ENCODE measurements at regions not wholly inside any gene's neighbourhood (a gene's known extent, or its start where the extent isn't known, plus 50 kb on each side); places are given as distances from the start of the nearest gene placed in this dataset.

DNA sequence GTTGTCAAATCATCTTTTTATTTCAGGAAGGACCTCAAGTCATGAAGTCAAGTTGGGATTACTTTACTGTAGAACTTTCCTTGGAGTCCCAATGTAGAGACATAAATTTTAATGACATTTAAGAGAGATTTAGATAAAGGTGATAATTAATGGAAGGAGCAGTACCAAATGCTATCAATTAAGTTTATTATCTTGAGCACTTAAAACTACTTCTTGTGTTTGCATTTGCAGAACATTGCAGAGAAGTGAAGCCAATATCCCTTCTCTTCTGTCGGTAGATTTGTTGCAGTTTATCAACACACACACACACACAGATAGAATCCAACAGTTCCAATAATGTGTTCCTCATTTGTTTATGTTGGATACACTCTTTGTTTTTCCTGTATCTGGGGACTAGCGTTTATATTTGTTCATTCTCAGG is 570.7 kb downstream of the EPHA4 start (continued):
- TF ChIP-seq, protein P1, sequence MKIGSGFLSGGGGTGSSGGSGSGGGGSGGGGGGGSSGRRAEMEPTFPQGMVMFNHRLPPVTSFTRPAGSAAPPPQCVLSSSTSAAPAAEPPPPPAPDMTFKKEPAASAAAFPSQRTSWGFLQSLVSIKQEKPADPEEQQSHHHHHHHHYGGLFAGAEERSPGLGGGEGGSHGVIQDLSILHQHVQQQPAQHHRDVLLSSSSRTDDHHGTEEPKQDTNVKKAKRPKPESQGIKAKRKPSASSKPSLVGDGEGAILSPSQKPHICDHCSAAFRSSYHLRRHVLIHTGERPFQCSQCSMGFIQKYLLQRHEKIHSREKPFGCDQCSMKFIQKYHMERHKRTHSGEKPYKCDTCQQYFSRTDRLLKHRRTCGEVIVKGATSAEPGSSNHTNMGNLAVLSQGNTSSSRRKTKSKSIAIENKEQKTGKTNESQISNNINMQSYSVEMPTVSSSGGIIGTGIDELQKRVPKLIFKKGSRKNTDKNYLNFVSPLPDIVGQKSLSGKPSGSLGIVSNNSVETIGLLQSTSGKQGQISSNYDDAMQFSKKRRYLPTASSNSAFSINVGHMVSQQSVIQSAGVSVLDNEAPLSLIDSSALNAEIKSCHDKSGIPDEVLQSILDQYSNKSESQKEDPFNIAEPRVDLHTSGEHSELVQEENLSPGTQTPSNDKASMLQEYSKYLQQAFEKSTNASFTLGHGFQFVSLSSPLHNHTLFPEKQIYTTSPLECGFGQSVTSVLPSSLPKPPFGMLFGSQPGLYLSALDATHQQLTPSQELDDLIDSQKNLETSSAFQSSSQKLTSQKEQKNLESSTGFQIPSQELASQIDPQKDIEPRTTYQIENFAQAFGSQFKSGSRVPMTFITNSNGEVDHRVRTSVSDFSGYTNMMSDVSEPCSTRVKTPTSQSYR (CRISPR knock-in tag; IDR thresholded peaks at IDR 0.05) = no peak
- TF ChIP-seq ZNF263 (CRISPR knock-in tag; IDR thresholded peaks at IDR 0.05; ENCODE audit: low read depth) = no peak
- TF ChIP-seq, protein P2, sequence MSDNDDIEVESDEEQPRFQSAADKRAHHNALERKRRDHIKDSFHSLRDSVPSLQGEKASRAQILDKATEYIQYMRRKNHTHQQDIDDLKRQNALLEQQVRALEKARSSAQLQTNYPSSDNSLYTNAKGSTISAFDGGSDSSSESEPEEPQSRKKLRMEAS (CRISPR knock-in tag; IDR thresholded peaks at IDR 0.05) = no peak
- TF ChIP-seq ZNF416 (CRISPR knock-in tag; IDR thresholded peaks at IDR 0.05) = no peak
- TF ChIP-seq RELA (CRISPR knock-in tag; IDR thresholded peaks at IDR 0.05; ENCODE audit: borderline replicate concordance) = no peak
- TF ChIP-seq, protein P3, sequence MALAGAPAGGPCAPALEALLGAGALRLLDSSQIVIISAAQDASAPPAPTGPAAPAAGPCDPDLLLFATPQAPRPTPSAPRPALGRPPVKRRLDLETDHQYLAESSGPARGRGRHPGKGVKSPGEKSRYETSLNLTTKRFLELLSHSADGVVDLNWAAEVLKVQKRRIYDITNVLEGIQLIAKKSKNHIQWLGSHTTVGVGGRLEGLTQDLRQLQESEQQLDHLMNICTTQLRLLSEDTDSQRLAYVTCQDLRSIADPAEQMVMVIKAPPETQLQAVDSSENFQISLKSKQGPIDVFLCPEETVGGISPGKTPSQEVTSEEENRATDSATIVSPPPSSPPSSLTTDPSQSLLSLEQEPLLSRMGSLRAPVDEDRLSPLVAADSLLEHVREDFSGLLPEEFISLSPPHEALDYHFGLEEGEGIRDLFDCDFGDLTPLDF (CRISPR knock-in tag; IDR thresholded peaks at IDR 0.05) = no peak
- TF ChIP-seq CREB1 (CRISPR knock-in tag; IDR thresholded peaks at IDR 0.05) = no peak
- no peak for TF ChIP-seq NR2C2 (CRISPR knock-in tag; IDR thresholded peaks at IDR 0.05)
- TF ChIP-seq, protein P4, sequence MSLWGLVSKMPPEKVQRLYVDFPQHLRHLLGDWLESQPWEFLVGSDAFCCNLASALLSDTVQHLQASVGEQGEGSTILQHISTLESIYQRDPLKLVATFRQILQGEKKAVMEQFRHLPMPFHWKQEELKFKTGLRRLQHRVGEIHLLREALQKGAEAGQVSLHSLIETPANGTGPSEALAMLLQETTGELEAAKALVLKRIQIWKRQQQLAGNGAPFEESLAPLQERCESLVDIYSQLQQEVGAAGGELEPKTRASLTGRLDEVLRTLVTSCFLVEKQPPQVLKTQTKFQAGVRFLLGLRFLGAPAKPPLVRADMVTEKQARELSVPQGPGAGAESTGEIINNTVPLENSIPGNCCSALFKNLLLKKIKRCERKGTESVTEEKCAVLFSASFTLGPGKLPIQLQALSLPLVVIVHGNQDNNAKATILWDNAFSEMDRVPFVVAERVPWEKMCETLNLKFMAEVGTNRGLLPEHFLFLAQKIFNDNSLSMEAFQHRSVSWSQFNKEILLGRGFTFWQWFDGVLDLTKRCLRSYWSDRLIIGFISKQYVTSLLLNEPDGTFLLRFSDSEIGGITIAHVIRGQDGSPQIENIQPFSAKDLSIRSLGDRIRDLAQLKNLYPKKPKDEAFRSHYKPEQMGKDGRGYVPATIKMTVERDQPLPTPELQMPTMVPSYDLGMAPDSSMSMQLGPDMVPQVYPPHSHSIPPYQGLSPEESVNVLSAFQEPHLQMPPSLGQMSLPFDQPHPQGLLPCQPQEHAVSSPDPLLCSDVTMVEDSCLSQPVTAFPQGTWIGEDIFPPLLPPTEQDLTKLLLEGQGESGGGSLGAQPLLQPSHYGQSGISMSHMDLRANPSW (CRISPR knock-in tag; conservative IDR thresholded peaks at IDR 0.05; ENCODE audit: low read depth) = no peak
- no peak for TF ChIP-seq HMGA2 (CRISPR knock-in tag; IDR thresholded peaks at IDR 0.05)
- TF ChIP-seq, protein P5, sequence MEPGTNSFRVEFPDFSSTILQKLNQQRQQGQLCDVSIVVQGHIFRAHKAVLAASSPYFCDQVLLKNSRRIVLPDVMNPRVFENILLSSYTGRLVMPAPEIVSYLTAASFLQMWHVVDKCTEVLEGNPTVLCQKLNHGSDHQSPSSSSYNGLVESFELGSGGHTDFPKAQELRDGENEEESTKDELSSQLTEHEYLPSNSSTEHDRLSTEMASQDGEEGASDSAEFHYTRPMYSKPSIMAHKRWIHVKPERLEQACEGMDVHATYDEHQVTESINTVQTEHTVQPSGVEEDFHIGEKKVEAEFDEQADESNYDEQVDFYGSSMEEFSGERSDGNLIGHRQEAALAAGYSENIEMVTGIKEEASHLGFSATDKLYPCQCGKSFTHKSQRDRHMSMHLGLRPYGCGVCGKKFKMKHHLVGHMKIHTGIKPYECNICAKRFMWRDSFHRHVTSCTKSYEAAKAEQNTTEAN (CRISPR knock-in tag; IDR thresholded peaks at IDR 0.05) = no peak
- TF ChIP-seq, protein P6, sequence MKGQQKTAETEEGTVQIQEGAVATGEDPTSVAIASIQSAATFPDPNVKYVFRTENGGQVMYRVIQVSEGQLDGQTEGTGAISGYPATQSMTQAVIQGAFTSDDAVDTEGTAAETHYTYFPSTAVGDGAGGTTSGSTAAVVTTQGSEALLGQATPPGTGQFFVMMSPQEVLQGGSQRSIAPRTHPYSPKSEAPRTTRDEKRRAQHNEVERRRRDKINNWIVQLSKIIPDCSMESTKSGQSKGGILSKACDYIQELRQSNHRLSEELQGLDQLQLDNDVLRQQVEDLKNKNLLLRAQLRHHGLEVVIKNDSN (CRISPR knock-in tag; IDR thresholded peaks at IDR 0.05) = no peak

DNA sequence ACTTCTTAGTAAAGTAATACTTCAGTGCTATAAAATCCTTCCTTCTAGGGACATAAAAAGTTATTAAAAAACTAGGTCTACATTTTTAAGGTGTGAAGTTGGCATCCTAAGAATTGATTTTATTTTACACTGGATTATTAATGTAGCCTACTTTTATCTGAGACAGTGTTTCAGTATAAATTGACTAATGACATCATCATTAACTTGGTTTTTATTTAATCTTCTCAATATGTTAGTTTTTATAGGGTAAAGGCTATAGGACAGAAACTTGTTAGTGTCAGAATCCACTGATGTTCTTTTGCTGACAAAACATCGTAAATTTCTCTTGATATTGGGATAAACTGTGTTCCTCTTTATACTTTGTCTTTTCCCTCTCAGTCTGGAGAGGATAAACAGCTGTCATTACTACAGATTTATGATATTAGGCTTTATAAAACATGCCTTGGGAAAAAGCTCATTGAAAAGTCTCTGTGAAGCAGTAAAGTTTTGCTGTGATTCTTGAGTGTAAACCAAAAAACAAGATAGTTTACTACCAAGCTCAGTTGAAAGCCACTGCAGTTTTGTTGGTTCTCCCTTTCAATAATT is 569.9 kb downstream of the EPHA4 start:
- ChIA-PET CTCF (no interaction called here), POLR2A (no interaction called here)
- Mint-ChIP-seq H3K4me1 (peaks cover 15% of the 10 kb centered on the region), H3K9me3 (peaks cover 7% of the 10 kb centered on the region), H3K27me3 (ENCODE audit: low read depth) (no peaks in the 10 kb centered on the region), H3K36me3 (no peaks in the 10 kb centered on the region), H3K27ac (no peak overlapping the region), H3K4me3 (no peak overlapping the region)
- TF ChIP-seq FOXK1 (CRISPR knock-in tag; IDR thresholded peaks at IDR 0.05) = no peak
- TF ChIP-seq ZNF263 (CRISPR knock-in tag; IDR thresholded peaks at IDR 0.05; ENCODE audit: low read depth) = no peak
- no peak for TF ChIP-seq NFE2L1 (CRISPR knock-in tag; IDR thresholded peaks at IDR 0.05)
- TF ChIP-seq TEAD4 (CRISPR knock-in tag; IDR thresholded peaks at IDR 0.05) = no peak
- TF ChIP-seq ZNF423 (CRISPR knock-in tag; IDR thresholded peaks at IDR 0.05) = no peak
- no peak for TF ChIP-seq FOXJ3 (CRISPR knock-in tag; IDR thresholded peaks at IDR 0.05; ENCODE audit: borderline replicate concordance)
- TF ChIP-seq, protein P7, sequence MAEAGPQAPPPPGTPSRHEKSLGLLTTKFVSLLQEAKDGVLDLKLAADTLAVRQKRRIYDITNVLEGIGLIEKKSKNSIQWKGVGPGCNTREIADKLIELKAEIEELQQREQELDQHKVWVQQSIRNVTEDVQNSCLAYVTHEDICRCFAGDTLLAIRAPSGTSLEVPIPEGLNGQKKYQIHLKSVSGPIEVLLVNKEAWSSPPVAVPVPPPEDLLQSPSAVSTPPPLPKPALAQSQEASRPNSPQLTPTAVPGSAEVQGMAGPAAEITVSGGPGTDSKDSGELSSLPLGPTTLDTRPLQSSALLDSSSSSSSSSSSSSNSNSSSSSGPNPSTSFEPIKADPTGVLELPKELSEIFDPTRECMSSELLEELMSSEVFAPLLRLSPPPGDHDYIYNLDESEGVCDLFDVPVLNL (CRISPR knock-in tag; IDR thresholded peaks at IDR 0.05; ENCODE audit: borderline replicate concordance, low read depth) = no peak
- TF ChIP-seq ZNF396 (CRISPR knock-in tag; IDR thresholded peaks at IDR 0.05; ENCODE audit: borderline replicate concordance) = no peak
- TF ChIP-seq EMX1 (CRISPR knock-in tag; IDR thresholded peaks at IDR 0.05) = no peak
- DNase-seq (ENCODE audit: low spot score) (no peak), ATAC-seq (no peak)

All from WTC11 (cell line).